SU-DHL-6 (cell line): ENCODE measurements at regions not wholly inside any gene's neighbourhood (a gene's known extent, or its start where the extent isn't known, plus 50 kb on each side); places are given as distances from the start of the nearest gene placed in this dataset.
"Not testable (repeated sequence)": the region's sequence is repeated elsewhere in the genome, so short reads cannot be mapped to it uniquely, and the experiment has no call there.

Experiments
- H2AFZ ChIP-seq: fragments of 200-600 bp; sonication (generic); 2 replicates; pipeline ENCODE4 v1.6.1; 2014; ENCODE audit warnings: low read depth, mild to moderate bottlenecking, moderate library complexity, mixed read lengths, antibody characterized with exemption, low read length; ENCODE audit not compliant: severe bottlenecking
- H3F3A ChIP-seq: fragments of 200-600 bp; shearing (Covaris generic); 2 replicates; pipeline ENCODE4 v1.6.0; 2016; ENCODE audit warnings: antibody characterized with exemption, mild to moderate bottlenecking; ENCODE audit not compliant: insufficient read depth
- H3K27ac ChIP-seq: fragments of 200-600 bp; sonication (generic); 2 replicates; pipeline ENCODE4 v1.5.1; 2016; ENCODE audit warnings: low read depth, mild to moderate bottlenecking, low read length, moderate library complexity, mixed read lengths
- H3K27me3 ChIP-seq: fragments of 200-600 bp; sonication (generic), shearing (Covaris generic); 2 replicates; pipeline ENCODE4 v1.6.0; 2014; ENCODE audit warnings: mild to moderate bottlenecking, low read length
- H3K36me3 ChIP-seq: fragments of 200-600 bp; sonication (generic); 2 replicates; pipeline ENCODE4 v1.6.1; 2014; ENCODE audit warnings: mild to moderate bottlenecking, low read length, mixed read lengths
- H3K4me2 ChIP-seq: fragments of 300-600, 200-600 bp; shearing (Covaris generic), sonication (generic); 2 replicates; pipeline ENCODE4 v1.6.0; 2014; ENCODE audit warnings: low read length, low read depth, mild to moderate bottlenecking; ENCODE audit not compliant: poor library complexity, severe bottlenecking
- H3K4me3 ChIP-seq: fragments of 200-600 bp; sonication (generic); 2 replicates; pipeline ENCODE4 v1.5.1; 2014; ENCODE audit warnings: antibody characterized with exemption, low read length, mild to moderate bottlenecking, mixed read lengths; ENCODE audit not compliant: insufficient read depth, poor library complexity, severe bottlenecking
- H3K79me2 ChIP-seq: fragments of 200-600 bp; sonication (generic); 2 replicates; pipeline ENCODE4 v1.6.1; 2014; ENCODE audit warnings: mild to moderate bottlenecking, low read length, moderate library complexity; ENCODE audit not compliant: insufficient read depth
- H3K9ac ChIP-seq: fragments of 200-600 bp; sonication (generic); 2 replicates; pipeline ENCODE4 v1.7.0; 2014; ENCODE audit warnings: mild to moderate bottlenecking, low read length
- H3K9me2 ChIP-seq: fragments of 200-600 bp; sonication (generic); replicated peaks from 2 replicates; pipeline ENCODE4 v1.6.1; 2014; ENCODE audit warnings: low read length; ENCODE audit not compliant: insufficient read depth
- H3K9me3 ChIP-seq: fragments of 200-600 bp; sonication (generic); 2 replicates; pipeline ENCODE4 v1.6.1; 2014; ENCODE audit warnings: low read length, mixed read lengths; ENCODE audit not compliant: insufficient read depth
- H4K20me1 ChIP-seq: fragments of 200-600 bp; sonication (generic); 2 replicates; pipeline ENCODE4 v1.6.1; 2014; ENCODE audit warnings: low read depth, mild to moderate bottlenecking, antibody characterized with exemption, low read length, moderate library complexity, mixed read lengths
- CTCF ChIP-seq: fragments of 200-600 bp; sonication (generic); IDR thresholded peaks from one replicate; pipeline ENCODE4 v1.5.1; 2017; ENCODE audit warnings: antibody characterized with exemption, mild to moderate bottlenecking, low read length, moderate library complexity; ENCODE audit not compliant: insufficient read depth, poor library complexity, severe bottlenecking
- EZH2phosphoT487 ChIP-seq: fragments of 200-600 bp; sonication (generic), shearing (Covaris generic); conservative IDR thresholded peaks from 2 replicates; pipeline ENCODE4 v1.6.1; 2018; ENCODE audit warnings: mild to moderate bottlenecking, antibody characterized with exemption, low read length, moderate library complexity, mixed read lengths

GRCh38 chr4:188665491-188666457, 526.5 kb downstream of the TRIML1 start:
- no peak overlapping the region for H2AFZ ChIP-seq

GRCh38 chr4:188678691-188679090, 539.5 kb downstream of the TRIML1 start:
- not testable (repeated sequence) for H2AFZ ChIP-seq, H3K9me2 ChIP-seq, H3K4me3 ChIP-seq, H3K9ac ChIP-seq, H3K27ac ChIP-seq, H4K20me1 ChIP-seq, H3K27me3 ChIP-seq, H3K36me3 ChIP-seq, H3F3A ChIP-seq, H3K79me2 ChIP-seq, H3K9me3 ChIP-seq, H3K4me2 ChIP-seq

More at GRCh38 chr4:188665491-188666457, 526.5 kb downstream of the TRIML1 start:
- Histone ChIP-seq H3K9me2 (no peaks in the 10 kb centered on the region), H3K9ac (no peak overlapping the region), H4K20me1 (no peaks in the 10 kb centered on the region), H3K9me3 (no peaks in the 10 kb centered on the region), H3K4me2 (no peak overlapping the region), H3K27me3 (no peaks in the 10 kb centered on the region), H3K79me2 (no peaks in the 10 kb centered on the region), H3K4me3 (no peak overlapping the region), H3F3A (no peaks in the 10 kb centered on the region), H3K27ac (no peak overlapping the region), H3K36me3 (no peaks in the 10 kb centered on the region)
- TF ChIP-seq CTCF (no peak), EZH2phosphoT487 (no peak)

- Histone ChIP-seq H3K27ac (no peak overlapping the region), H2AFZ (no peak overlapping the region), H3K9me3 (no peaks in the 10 kb centered on the region), H3K36me3 (no peaks in the 10 kb centered on the region), H3K9ac (no peak overlapping the region), H3K4me2 (no peak overlapping the region), H3K4me3 (no peak overlapping the region), H3K79me2 (no peaks in the 10 kb centered on the region), H3K9me2 (no peaks in the 10 kb centered on the region), H3K27me3 (no peaks in the 10 kb centered on the region), H4K20me1 (no peaks in the 10 kb centered on the region), H3F3A (no peaks in the 10 kb centered on the region)
- no peak for TF ChIP-seq CTCF
- no peak for TF ChIP-seq EZH2phosphoT487
Observed at GRCh38 chr4:188680004-188680666, 540.9 kb downstream of the TRIML1 start.

- Histone ChIP-seq H2AFZ (no peak overlapping the region), H3F3A (no peaks in the 10 kb centered on the region), H3K36me3 (no peaks in the 10 kb centered on the region), H3K4me3 (no peak overlapping the region), H3K9me3 (no peaks in the 10 kb centered on the region), H4K20me1 (no peaks in the 10 kb centered on the region), H3K9me2 (no peaks in the 10 kb centered on the region), H3K79me2 (no peaks in the 10 kb centered on the region), H3K4me2 (no peak overlapping the region), H3K9ac (no peak overlapping the region), H3K27me3 (no peaks in the 10 kb centered on the region), H3K27ac (no peak overlapping the region)
- TF ChIP-seq EZH2phosphoT487 (no peak), CTCF (no peak)
Observed at GRCh38 chr4:188680667-188681063, 541.4 kb downstream of the TRIML1 start.
